Endothelial cell of umbilical vein (primary cell): ENCODE measurements at regions not wholly inside any gene's neighbourhood (a gene's known extent, or its start where the extent isn't known, plus 50 kb on each side); places are given as distances from the start of the nearest gene placed in this dataset.

ENCODE experiments used
- BruUV-seq: library from RNA; stranded (reverse); fragments of 400-500 nt; replicated peaks from 2 replicates; lab custom pipeline; 2021; lab: Mats Ljungman, UMichigan
- CTCF ChIA-PET: fragments of 300-600, 350-600 bp; sonication (Branson Sonifier 250); formaldehyde crosslinking; loops from one replicate; lab custom pipeline; 2021; ENCODE audit warnings: antibody characterized with exemption, inconsistent platforms; lab: Charles Lee
- POLR2A ChIA-PET: fragments of 300-600, 350-600 bp; sonication (Branson Sonifier 250); formaldehyde crosslinking; loops from one replicate; lab custom pipeline; 2021; ENCODE audit warnings: antibody characterized with exemption, inconsistent platforms; lab: Charles Lee
- DNase-seq: peaks from one replicate; pipeline ENCODE4 v3.0.0-alpha.2; 2011; ENCODE audit warnings: low read depth, low spot score
- FAIRE-seq: peaks from 2 replicates; lab custom pipeline; 2011; peaks lifted over from hg19 to GRCh38; lab: Jason Lieb, UNC
- H2AFZ ChIP-seq: 2 replicates; pipeline ENCODE4 v1.6.0; 2012; ENCODE audit warnings: low read depth, low read length, control low read depth, inconsistent platforms
- H3K27ac ChIP-seq: 2 replicates; pipeline ENCODE4 v1.5.1; 2011; ENCODE audit warnings: low read depth, mild to moderate bottlenecking, control low read depth, low read length, moderate library complexity; ENCODE audit not compliant: insufficient read depth
- H3K27me3 ChIP-seq, 2 experiments: 2 replicates each; pipeline versions ENCODE4 v1.6.0 to v1.6.1; 2011; ENCODE audit warnings: low read length in 2 of 2, mixed read lengths in 1 of 2; ENCODE audit not compliant: control insufficient read depth in 2 of 2, insufficient read depth in 2 of 2
- H3K36me3 ChIP-seq, 2 experiments: 2 replicates in 1 of 2; 3 replicates in 1 of 2; pipeline ENCODE4 v1.5.1; 2011; ENCODE audit warnings: low read length in 2 of 2, mild to moderate bottlenecking in 1 of 2, moderate library complexity in 1 of 2; ENCODE audit not compliant: control insufficient read depth in 2 of 2, insufficient read depth in 2 of 2; ENCODE audit errors: extremely low read depth in 1 of 2
- H3K4me1 ChIP-seq: 3 replicates; pipeline ENCODE4 v1.5.1; 2011; ENCODE audit warnings: mild to moderate bottlenecking, low read length; ENCODE audit not compliant: control insufficient read depth, insufficient read depth; ENCODE audit errors: extremely low read depth
- H3K4me2 ChIP-seq: 2 replicates; pipeline ENCODE4 v1.6.1; 2011; ENCODE audit warnings: low read length, control low read depth, mixed read lengths; ENCODE audit not compliant: insufficient read depth
- H3K4me3 ChIP-seq, 3 experiments: fragments of 200-600 bp in 1 of 3; sonication (generic), shearing (Covaris generic) in 1 of 3; replicated peaks in 1 of 3; 2 replicates each; pipeline ENCODE4 v1.5.1; 2011 to 2016; ENCODE audit warnings: control low read depth in 3 of 3, low read length in 3 of 3, mild to moderate bottlenecking in 2 of 3, inconsistent platforms in 1 of 3, low read depth in 1 of 3, moderate library complexity in 1 of 3; ENCODE audit not compliant: insufficient read depth in 1 of 3
- H3K79me2 ChIP-seq: 2 replicates; pipeline ENCODE4 v1.6.0; 2012; ENCODE audit warnings: low read length, inconsistent platforms; ENCODE audit not compliant: control insufficient read depth, insufficient read depth
- H3K9ac ChIP-seq: replicated peaks from 2 replicates; pipeline ENCODE3; 2011; ENCODE audit warnings: low read length, control low read depth; ENCODE audit not compliant: insufficient read depth; ENCODE audit errors: extremely low read depth
- H3K9me1 ChIP-seq: replicated peaks from 3 replicates; pipeline ENCODE4 v1.6.0; 2011; ENCODE audit warnings: mild to moderate bottlenecking, low read length; ENCODE audit not compliant: control insufficient read depth, insufficient read depth; ENCODE audit errors: extremely low read depth
- H3K9me3 ChIP-seq: replicated peaks from 2 replicates; pipeline ENCODE4 v1.5.1; 2012; ENCODE audit warnings: low read length, inconsistent platforms; ENCODE audit not compliant: control insufficient read depth, insufficient read depth
- H4K20me1 ChIP-seq: replicated peaks from 2 replicates; pipeline ENCODE3; 2011; ENCODE audit warnings: mild to moderate bottlenecking, low read length; ENCODE audit not compliant: control insufficient read depth, insufficient read depth; ENCODE audit errors: extremely low read depth
- FOS ChIP-seq: IDR thresholded peaks from 2 replicates; pipeline ENCODE4 v1.6.1; 2011; ENCODE audit warnings: mild to moderate bottlenecking, low read length, moderate library complexity, borderline replicate concordance; ENCODE audit not compliant: insufficient read depth
- GATA2 ChIP-seq: IDR thresholded peaks from 2 replicates; pipeline ENCODE4 v1.7.0; 2011; ENCODE audit warnings: low read depth, mild to moderate bottlenecking, moderate library complexity, mixed read lengths, low read length; ENCODE audit not compliant: insufficient read length, insufficient read depth
- JUN ChIP-seq: IDR thresholded peaks from 2 replicates; pipeline ENCODE4 v1.6.1; 2011; ENCODE audit warnings: borderline replicate concordance, low read depth; ENCODE audit not compliant: insufficient read length, insufficient read depth
- MYC ChIP-seq: IDR thresholded peaks from one replicate; pipeline ENCODE4 v1.6.1; 2011; ENCODE audit warnings: mild to moderate bottlenecking, low read depth, low read length
- dilution Hi-C: fragments of 300-500 bp; cut with MboI; formaldehyde crosslinking; loops from one replicate; pipeline ENCODE4 v1.15.0; 2019; ENCODE audit warnings: low sequenced_read_pairs; ENCODE audit not compliant: extremely low pct_ligation_motif_present
- intact Hi-C: fragments of 100-400 bp; cut with micrococcal nuclease; formaldehyde crosslinking; loops from one replicate; pipeline ENCODE4 v1.10.0; 2022
- TF ChIP-seq, protein P1 (sequence below), 2 donors: IDR thresholded peaks; 1 replicate in 1 of 2; 2 replicates in 1 of 2; pipeline ENCODE4 v1.5.1; 2011; ENCODE audit warnings: low read length in 2 of 2, mild to moderate bottlenecking in 2 of 2, moderate library complexity in 2 of 2, control low read depth in 1 of 2, inconsistent platforms in 1 of 2, low read depth in 1 of 2; ENCODE audit not compliant: insufficient read depth in 1 of 2; ENCODE audit errors: extremely low read depth in 1 of 2

DNA sequence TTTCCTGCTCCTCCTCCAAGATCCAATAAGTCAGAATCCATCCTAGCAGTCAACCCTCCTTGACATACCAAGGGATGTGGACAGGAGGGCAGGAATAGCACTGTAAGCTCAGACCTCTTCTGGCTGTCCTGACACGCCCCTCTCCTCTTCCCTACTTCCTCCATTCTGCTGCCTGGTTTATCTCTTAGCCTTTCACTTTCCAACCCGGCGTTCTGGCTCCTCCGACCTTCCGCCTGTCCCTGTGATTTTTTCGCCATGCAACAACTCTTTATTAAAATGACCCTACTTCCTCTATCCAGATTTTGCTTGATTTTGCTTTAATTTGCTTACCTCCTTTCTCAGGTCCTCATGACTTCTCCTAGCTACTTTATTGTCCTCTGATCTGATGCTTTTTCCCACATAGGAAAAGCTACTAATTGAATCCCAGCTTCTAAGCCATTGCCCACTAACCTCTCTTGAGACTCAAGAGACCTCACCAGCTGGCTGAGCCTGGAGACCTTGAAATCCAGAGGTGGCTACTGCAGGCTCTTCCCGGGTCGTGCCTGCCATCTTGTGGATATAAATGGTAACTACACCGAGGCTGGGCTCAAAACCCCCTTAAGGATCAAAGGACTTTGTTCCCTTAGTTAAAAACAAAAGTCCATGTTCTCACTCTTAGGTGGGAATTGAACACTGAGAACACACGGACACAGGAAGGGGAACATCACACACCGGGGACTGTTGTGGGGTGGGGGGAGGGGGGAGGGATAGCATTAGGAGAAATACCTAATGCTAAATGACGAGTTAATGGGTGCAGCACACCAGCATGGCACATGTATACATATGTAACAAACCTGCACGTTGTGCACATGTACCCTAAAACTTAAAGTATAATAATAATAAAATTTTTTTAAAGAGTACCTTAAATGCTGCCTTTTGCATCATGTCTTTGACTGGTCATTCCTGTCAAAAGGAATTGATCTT is 139.4 kb downstream of the AKAIN1 start:
- FAIRE-seq (peak; percentile 78), DNase-seq (peak; percentile 50)

More for the DNA sequence above, 139.4 kb downstream of the AKAIN1 start:
- POLR2A ChIA-PET, result no interaction called here
- H4K20me1 ChIP-seq, result no peaks in the 10 kb centered on the region
- H3K79me2 ChIP-seq, result no peaks in the 10 kb centered on the region
- no peaks in the 10 kb centered on the region for H3K9me3 ChIP-seq
- H3K36me3 ChIP-seq, result no peaks in the 10 kb centered on the region
- H2AFZ ChIP-seq, result no peak overlapping the region
- no peaks in the 10 kb centered on the region for H3K4me1 ChIP-seq
- no peak overlapping the region for H3K4me2 ChIP-seq
- no peaks in the 10 kb centered on the region for H3K9me1 ChIP-seq
- CTCF ChIA-PET, result interaction anchor here (0.6 to 5.4 kb wide), 3 partner anchors 950 to 989 kb away, joined by 3 to 116 read pairs (median 3); no protein-coding TSS in a partner anchor
- no peak overlapping the region for H3K27ac ChIP-seq
- no TSS peak for BruUV-seq
- no peak overlapping the region for H3K4me3 ChIP-seq
- no peak overlapping the region for H3K9ac ChIP-seq
- dilution Hi-C loops, result no loop called here
- no peak for TF ChIP-seq FOS
- TF ChIP-seq, protein P1, sequence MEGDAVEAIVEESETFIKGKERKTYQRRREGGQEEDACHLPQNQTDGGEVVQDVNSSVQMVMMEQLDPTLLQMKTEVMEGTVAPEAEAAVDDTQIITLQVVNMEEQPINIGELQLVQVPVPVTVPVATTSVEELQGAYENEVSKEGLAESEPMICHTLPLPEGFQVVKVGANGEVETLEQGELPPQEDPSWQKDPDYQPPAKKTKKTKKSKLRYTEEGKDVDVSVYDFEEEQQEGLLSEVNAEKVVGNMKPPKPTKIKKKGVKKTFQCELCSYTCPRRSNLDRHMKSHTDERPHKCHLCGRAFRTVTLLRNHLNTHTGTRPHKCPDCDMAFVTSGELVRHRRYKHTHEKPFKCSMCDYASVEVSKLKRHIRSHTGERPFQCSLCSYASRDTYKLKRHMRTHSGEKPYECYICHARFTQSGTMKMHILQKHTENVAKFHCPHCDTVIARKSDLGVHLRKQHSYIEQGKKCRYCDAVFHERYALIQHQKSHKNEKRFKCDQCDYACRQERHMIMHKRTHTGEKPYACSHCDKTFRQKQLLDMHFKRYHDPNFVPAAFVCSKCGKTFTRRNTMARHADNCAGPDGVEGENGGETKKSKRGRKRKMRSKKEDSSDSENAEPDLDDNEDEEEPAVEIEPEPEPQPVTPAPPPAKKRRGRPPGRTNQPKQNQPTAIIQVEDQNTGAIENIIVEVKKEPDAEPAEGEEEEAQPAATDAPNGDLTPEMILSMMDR (IDR thresholded peaks at IDR 0.05; ENCODE audit: extremely low read depth in 1 of 2, insufficient read depth in 1 of 2, low read depth in 1 of 2, low read length in 2 of 2), result peak; percentile 61 to 72
- TF ChIP-seq GATA2, result no peak
- TF ChIP-seq JUN, result no peak
- no peak for TF ChIP-seq MYC
- H3K27me3 ChIP-seq, result peaks cover 0 to 1% of the 10 kb centered on the region in 2 experiments
- intact Hi-C loops, result loop anchor here (5.0 kb wide), 1 partner anchor 935 kb away; no protein-coding TSS in a partner anchor
